Adipocyte (in vitro differentiated cells): ENCODE measurements at regions not wholly inside any gene's neighbourhood (a gene's known extent, or its start where the extent isn't known, plus 50 kb on each side); places are given as distances from the start of the nearest gene placed in this dataset.

Source experiments
- DNase-seq: peaks from one replicate; pipeline ENCODE4 v3.0.0-alpha.2; 2015; ENCODE audit warnings: low read depth
- H3K27me3 ChIP-seq: replicated peaks from 2 replicates; pipeline ENCODE4 v1.7.0; 2013; ENCODE audit warnings: mild to moderate bottlenecking, low read length, moderate library complexity; ENCODE audit not compliant: control insufficient read depth, insufficient read depth
- H3K36me3 ChIP-seq: 2 replicates; pipeline ENCODE4 v1.7.0; 2013; ENCODE audit warnings: low read length, mild to moderate bottlenecking, moderate library complexity; ENCODE audit not compliant: control insufficient read depth, insufficient read depth, severe bottlenecking
- H3K4me1 ChIP-seq: 2 replicates; pipeline ENCODE4 v1.7.0; 2013; ENCODE audit warnings: mild to moderate bottlenecking, low read length, moderate library complexity; ENCODE audit not compliant: control insufficient read depth, insufficient read depth
- H3K4me3 ChIP-seq: 2 replicates; pipeline ENCODE4 v1.7.0; 2013; ENCODE audit warnings: mild to moderate bottlenecking, low read length, moderate library complexity
- H3K9ac ChIP-seq: 2 replicates; pipeline ENCODE4 v1.7.0; 2013; ENCODE audit warnings: mild to moderate bottlenecking, low read length, moderate library complexity
- H3K9me3 ChIP-seq: 2 replicates; pipeline ENCODE4 v1.7.0; 2013; ENCODE audit warnings: mild to moderate bottlenecking, low read length, moderate library complexity; ENCODE audit not compliant: control insufficient read depth

GRCh38 chr5:112630246-112631009, 107.3 kb upstream of the APC start:
- no peak overlapping the region for H3K9ac ChIP-seq
- H3K4me1 ChIP-seq, result peaks cover 5% of the 10 kb centered on the region
- no peaks in the 10 kb centered on the region for H3K36me3 ChIP-seq
- H3K4me3 ChIP-seq, result no peak overlapping the region
- H3K9me3 ChIP-seq, result peaks cover 8% of the 10 kb centered on the region
- peaks cover 10% of the 10 kb centered on the region for H3K27me3 ChIP-seq
- DNase-seq, result no peak

GRCh38 chr5:112634166-112634565, 103.5 kb upstream of the APC start:
- no peaks in the 10 kb centered on the region for H3K36me3 ChIP-seq
- DNase-seq, result peak; percentile 75
- H3K9ac ChIP-seq, result no peak overlapping the region
- peaks cover 3% of the 10 kb centered on the region for H3K27me3 ChIP-seq
- no peak overlapping the region for H3K4me3 ChIP-seq
- H3K9me3 ChIP-seq, result peaks cover 8% of the 10 kb centered on the region
- H3K4me1 ChIP-seq, result peaks cover 20% of the 10 kb centered on the region

GRCh38 chr5:112634796-112635195, 102.9 kb upstream of the APC start:
- peaks cover 8% of the 10 kb centered on the region for H3K9me3 ChIP-seq
- DNase-seq, result no peak
- H3K4me3 ChIP-seq, result no peak overlapping the region
- H3K36me3 ChIP-seq, result no peaks in the 10 kb centered on the region
- H3K9ac ChIP-seq, result no peak overlapping the region
- peaks cover 3% of the 10 kb centered on the region for H3K27me3 ChIP-seq
- peaks cover 20% of the 10 kb centered on the region for H3K4me1 ChIP-seq

- no peak for DNase-seq
- Histone ChIP-seq H3K4me3 (no peak overlapping the region), H3K36me3 (no peaks in the 10 kb centered on the region), H3K9me3 (peaks cover 8% of the 10 kb centered on the region), H3K4me1 (peaks cover 22% of the 10 kb centered on the region), H3K9ac (no peak overlapping the region), H3K27me3 (peaks cover 3% of the 10 kb centered on the region)
Observed at GRCh38 chr5:112635276-112635675, 102.4 kb upstream of the APC start.

- Histone ChIP-seq H3K36me3 (no peaks in the 10 kb centered on the region), H3K9ac (no peak overlapping the region), H3K4me1 (peaks cover 29% of the 10 kb centered on the region), H3K4me3 (no peak overlapping the region), H3K27me3 (peaks cover 2% of the 10 kb centered on the region), H3K9me3 (peaks cover 8% of the 10 kb centered on the region)
- no peak for DNase-seq
Observed at GRCh38 chr5:112635771-112636731, 101.6 kb upstream of the APC start.

GRCh38 chr5:112636751-112637150, 100.9 kb upstream of the APC start:
- no peak overlapping the region for H3K9ac ChIP-seq
- H3K4me3 ChIP-seq, result no peak overlapping the region
- DNase-seq, result no peak
- H3K36me3 ChIP-seq, result no peaks in the 10 kb centered on the region
- H3K9me3 ChIP-seq, result peaks cover 8% of the 10 kb centered on the region
- H3K27me3 ChIP-seq, result no peaks in the 10 kb centered on the region
- H3K4me1 ChIP-seq, result peaks cover 29% of the 10 kb centered on the region

GRCh38 chr5:112637343-112637742, 100.3 kb upstream of the APC start:
- no peaks in the 10 kb centered on the region for H3K36me3 ChIP-seq
- H3K27me3 ChIP-seq, result no peaks in the 10 kb centered on the region
- H3K4me1 ChIP-seq, result peaks cover 29% of the 10 kb centered on the region
- H3K9me3 ChIP-seq, result peaks cover 3% of the 10 kb centered on the region
- no peak overlapping the region for H3K9ac ChIP-seq
- no peak for DNase-seq
- no peak overlapping the region for H3K4me3 ChIP-seq

- Histone ChIP-seq H3K9ac (no peak overlapping the region), H3K36me3 (no peaks in the 10 kb centered on the region), H3K4me3 (no peak overlapping the region), H3K27me3 (peaks cover 5% of the 10 kb centered on the region), H3K9me3 (no peaks in the 10 kb centered on the region), H3K4me1 (peaks cover 24% of the 10 kb centered on the region)
- peak; percentile 42 for DNase-seq
Observed at GRCh38 chr5:112640546-112640945, 97.1 kb upstream of the APC start.

- Histone ChIP-seq H3K4me3 (no peak overlapping the region), H3K9ac (no peak overlapping the region), H3K9me3 (no peaks in the 10 kb centered on the region), H3K4me1 (peaks cover 21% of the 10 kb centered on the region), H3K27me3 (peaks cover 5% of the 10 kb centered on the region), H3K36me3 (no peaks in the 10 kb centered on the region)
- no peak for DNase-seq
Observed at GRCh38 chr5:112641515-112642110, 96.1 kb upstream of the APC start.

GRCh38 chr5:112642885-112643284, 94.8 kb upstream of the APC start:
- peaks cover 10% of the 10 kb centered on the region for H3K4me1 ChIP-seq
- no peak overlapping the region for H3K9ac ChIP-seq
- peaks cover 5% of the 10 kb centered on the region for H3K27me3 ChIP-seq
- no peak overlapping the region for H3K4me3 ChIP-seq
- H3K36me3 ChIP-seq, result no peaks in the 10 kb centered on the region
- H3K9me3 ChIP-seq, result no peaks in the 10 kb centered on the region
- no peak for DNase-seq

- no peak overlapping the region for H3K4me3 ChIP-seq
- no peaks in the 10 kb centered on the region for H3K36me3 ChIP-seq
- no peaks in the 10 kb centered on the region for H3K9me3 ChIP-seq
- peaks cover 8% of the 10 kb centered on the region for H3K27me3 ChIP-seq
- DNase-seq, result no peak
- H3K4me1 ChIP-seq, result peaks cover 10% of the 10 kb centered on the region
- H3K9ac ChIP-seq, result no peak overlapping the region
Observed at GRCh38 chr5:112643339-112643971, 94.2 kb upstream of the APC start.
